Ramos (cell line): ENCODE measurements at regions not wholly inside any gene's neighbourhood (a gene's known extent, or its start where the extent isn't known, plus 50 kb on each side); places are given as distances from the start of the nearest gene placed in this dataset.

ENCODE experiments used
- in situ Hi-C: fragments of 300-500 bp; cut with MboI; formaldehyde crosslinking; loops from one replicate; pipeline ENCODE4 v1.14.3; 2022; ENCODE audit warnings: low sequenced_read_pairs; ENCODE audit not compliant: unreplicated experiment

DNA sequence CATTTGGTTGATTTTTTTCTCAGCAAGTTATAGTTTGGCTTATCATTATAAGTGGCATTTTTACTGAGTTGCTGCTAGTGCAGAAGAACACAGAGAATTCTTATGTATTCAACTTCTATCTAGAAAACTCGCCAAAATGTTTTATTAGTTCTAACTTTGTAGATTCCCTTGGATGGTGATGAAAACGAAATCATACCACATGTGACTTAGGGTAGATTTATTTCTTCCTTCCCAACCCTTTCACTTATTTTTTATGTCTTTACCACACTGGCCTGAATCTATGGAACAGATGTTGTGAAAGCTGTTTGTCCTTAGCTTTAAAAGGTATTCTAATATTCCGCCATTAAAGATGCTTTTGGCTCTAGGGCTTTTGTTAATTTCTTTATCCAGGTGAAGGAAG is 503.3 kb upstream of the CFAP20DC start:
- in situ Hi-C loops = loop anchor here (25.0 kb wide), 1 partner anchor 1834 kb away; no protein-coding TSS in a partner anchor

- in situ Hi-C loops = loop anchor here (25.0 kb wide), 1 partner anchor 1835 kb away; no protein-coding TSS in a partner anchor
These were observed 502.0 kb upstream of the CFAP20DC start for GRCh38 chr3:59551834-59552233.

- in situ Hi-C loops = loop anchor here (25.0 kb wide), 1 partner anchor 1837 kb away; no protein-coding TSS in a partner anchor
These were observed 500.1 kb upstream of the CFAP20DC start for GRCh38 chr3:59549962-59550361.

- in situ Hi-C loops = no loop called here
These were observed 498.0 kb upstream of the CFAP20DC start for GRCh38 chr3:59547874-59548273.

- in situ Hi-C loops = no loop called here
These were observed 496.7 kb upstream of the CFAP20DC start for GRCh38 chr3:59546522-59546921.

DNA sequence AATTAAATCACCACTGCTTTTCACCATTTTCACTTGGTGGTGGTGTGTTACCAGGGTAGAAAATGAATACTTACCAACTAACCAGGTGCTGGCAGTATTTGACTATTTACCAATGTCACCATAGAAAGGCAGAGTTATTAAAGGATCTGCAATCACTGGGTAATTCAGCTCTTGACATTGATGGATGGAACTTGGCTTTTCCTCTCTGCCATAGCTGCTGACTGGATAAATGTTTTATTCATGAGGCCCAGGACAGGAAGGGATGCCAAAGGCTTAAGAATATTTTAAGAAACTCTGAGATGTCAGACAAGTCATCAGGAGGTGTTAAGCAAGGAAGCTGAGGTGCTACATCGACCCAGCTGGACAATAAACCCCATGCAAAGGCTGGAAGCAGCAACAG is 495.5 kb upstream of the CFAP20DC start:
- in situ Hi-C loops = no loop called here

- in situ Hi-C loops = no loop called here
These were observed 492.5 kb upstream of the CFAP20DC start for GRCh38 chr3:59542276-59542675.

GRCh38 chr3:59540696-59541095 is 490.9 kb upstream of the CFAP20DC start:
- in situ Hi-C loops = no loop called here

DNA sequence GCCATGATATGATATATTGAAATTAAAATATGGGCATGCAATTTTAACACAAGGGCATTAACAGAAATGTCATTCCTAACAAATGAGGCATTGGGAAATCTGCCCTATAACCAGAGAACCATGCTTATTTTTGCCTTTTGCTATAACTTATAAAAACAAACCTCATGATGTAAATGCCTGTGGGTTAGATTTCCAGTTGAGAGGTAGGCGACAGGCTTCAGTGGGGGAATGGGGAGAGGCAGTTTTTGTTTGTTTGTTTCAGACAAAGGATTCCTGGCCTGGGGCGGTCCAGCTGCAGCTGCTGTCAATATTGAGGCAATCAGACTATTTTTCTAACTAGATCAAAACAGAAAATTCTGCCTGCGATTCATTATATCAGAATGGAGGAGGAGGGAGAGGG is 490.4 kb upstream of the CFAP20DC start:
- in situ Hi-C loops = no loop called here

- in situ Hi-C loops = no loop called here
These were observed 489.1 kb upstream of the CFAP20DC start for GRCh38 chr3:59538753-59539432.

DNA sequence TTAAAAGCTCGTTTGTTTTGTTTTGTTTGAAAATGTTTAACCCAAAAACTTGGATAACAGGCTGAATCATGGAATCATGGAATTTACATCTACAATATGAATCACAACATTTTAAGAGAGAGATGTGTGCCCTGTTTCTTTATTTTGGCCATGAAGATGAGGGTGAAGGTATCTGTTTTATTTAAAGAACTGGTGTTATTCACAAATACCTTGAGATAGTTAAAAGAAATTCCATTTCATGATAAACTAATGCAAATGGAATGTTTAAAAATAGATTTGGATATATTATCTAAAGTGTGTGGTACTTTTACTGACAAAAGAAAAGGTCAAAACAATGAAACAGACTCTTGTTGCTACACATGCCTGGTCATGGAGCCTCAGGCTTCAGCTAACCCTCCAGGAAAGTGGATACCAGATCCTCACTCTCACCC is 486.0 kb upstream of the CFAP20DC start:
- in situ Hi-C loops = no loop called here

- in situ Hi-C loops = no loop called here
These were observed 482.2 kb upstream of the CFAP20DC start for GRCh38 chr3:59531994-59532393.

DNA sequence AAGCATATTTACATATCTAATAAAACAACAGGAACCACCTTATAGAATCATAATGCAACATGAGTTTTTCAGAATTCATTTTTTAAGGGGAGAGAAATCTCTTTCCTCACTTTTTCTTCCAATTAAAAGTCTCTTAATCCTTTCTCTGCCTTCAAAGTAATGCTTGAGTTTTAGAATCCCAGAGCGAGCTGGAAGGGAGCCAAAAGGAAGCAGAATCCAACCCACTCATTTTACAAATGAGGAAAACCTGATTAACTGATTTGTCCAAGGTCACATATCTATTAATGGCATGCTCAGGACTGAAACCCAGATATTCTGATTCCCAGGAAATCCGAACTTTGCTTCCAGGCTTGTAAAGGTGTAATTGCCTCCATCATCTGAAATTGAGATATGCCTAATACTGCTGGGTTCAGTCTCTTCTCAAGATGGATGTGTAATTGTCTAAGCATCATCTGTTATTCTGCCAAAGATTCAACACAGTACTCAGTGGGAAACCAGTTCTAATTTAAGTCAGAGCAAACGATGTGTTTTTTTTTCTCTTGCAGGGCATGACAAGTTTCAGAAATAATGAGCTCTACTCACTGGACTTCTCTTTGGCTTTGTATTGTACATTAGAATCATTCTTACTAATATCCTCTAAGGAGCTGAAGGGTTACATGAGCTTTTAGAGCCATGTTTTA is 481.4 kb upstream of the CFAP20DC start:
- in situ Hi-C loops = no loop called here

DNA sequence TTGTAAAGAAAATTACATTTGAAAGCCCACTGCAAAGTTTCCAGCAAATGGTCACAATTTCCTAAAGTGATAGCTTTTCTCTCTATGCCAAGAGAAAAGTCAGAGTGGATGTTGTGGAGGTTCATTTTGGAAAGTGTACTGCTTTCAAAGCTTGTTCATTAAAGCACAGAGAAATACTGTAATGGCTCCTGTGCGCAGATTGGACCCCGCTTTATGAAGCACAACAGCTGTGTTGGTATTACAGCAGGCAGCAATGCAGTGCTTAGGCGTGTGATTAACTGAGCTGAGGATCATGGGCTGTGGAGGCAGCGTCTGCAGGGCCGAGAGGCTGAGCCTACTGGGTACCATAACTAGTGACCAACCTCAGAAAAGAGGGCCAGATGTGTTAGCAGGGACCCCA is 478.4 kb upstream of the CFAP20DC start:
- in situ Hi-C loops = no loop called here

DNA sequence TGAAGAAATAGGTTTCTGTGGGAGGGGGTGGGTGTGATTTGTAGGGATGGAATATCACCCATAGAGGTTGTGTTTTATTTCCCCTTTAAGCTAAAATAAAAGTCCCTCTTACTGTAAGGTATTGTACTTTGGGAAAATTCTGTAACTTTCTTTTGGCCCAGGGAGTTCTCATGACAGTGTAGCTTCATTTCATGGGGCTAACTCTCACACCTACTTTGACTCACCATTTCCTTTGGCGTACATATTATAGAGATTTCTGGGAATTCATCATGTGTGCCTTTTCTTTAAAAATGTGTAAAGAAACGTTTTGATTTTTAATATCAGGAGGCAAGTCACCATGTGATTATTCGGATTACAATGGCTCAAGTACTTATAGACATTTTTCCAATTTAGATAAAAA is 477.7 kb upstream of the CFAP20DC start:
- in situ Hi-C loops = no loop called here

DNA sequence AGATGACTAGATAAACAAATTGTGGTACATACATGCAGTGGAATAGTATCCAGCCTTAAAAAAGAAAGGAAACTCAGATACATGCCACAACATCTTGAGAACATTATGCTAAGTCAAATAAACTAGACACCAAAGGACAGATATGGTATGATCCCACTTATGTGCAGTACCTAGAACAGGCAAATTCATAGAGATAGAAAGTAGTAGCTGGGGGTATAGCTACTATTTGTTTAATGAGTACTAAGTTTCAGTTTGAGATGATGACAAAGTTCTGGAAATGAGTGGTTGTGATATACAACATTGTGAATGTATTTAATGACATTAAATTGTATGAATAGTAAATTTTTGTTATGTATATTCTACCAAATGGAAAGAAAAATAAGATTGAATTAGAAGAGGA is 477.2 kb upstream of the CFAP20DC start:
- in situ Hi-C loops = no loop called here

DNA sequence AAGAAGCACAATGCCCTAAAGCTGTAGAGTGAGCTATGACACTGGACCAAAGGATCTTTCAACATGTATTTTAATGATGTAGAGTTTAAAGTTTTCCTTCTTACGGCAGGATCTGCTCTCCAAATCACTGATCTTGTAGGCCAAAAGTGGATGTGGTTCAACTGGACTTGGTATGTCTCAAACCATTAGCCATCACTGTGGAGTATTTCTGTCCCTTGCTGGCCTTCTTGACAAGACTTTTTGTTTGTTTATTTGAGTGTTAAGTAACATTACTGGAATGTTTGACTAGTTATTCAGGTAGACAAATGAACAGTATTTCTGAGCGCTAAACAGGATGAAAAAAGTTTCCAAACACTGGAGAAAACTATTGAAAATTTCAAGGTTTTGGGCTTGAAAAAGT is 472.7 kb upstream of the CFAP20DC start:
- in situ Hi-C loops = no loop called here

- in situ Hi-C loops = no loop called here
These were observed 469.3 kb upstream of the CFAP20DC start for GRCh38 chr3:59519094-59519493.

DNA sequence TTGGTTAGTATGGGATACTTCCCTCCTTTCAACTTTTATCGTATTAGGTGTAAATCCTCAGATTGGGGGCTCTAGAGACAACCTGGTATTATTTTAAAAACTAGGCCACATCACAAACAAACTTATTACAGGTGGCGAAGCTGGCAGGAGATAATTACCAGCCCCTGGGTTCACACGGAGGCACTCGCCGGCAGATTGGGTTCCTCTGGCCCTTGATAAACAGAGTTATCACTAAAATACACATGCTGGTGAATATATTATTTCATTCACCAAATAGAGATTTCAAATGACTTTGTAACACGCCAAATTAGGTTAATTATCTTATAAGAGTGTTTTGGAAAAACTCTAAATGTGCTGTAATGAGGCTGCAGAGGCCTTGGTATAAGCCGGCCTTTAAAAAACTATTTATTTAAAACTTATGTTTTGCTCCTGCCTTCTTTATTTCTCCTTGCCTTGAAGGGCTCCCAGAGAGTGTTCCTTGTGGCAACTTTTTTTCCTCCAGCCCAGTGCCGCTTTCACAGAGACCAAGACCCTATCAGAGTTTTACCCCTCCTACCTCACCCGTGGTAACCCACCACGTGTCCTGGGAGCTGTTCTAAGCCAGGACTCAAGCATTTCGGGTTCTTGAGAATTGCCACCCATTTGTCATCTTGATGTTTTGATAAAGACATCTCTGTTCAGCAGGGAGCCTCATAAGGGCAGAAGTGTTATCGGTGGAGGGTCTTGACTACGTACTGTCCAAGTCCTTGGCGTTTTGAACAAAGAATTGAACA is 468.6 kb upstream of the CFAP20DC start:
- in situ Hi-C loops = no loop called here

DNA sequence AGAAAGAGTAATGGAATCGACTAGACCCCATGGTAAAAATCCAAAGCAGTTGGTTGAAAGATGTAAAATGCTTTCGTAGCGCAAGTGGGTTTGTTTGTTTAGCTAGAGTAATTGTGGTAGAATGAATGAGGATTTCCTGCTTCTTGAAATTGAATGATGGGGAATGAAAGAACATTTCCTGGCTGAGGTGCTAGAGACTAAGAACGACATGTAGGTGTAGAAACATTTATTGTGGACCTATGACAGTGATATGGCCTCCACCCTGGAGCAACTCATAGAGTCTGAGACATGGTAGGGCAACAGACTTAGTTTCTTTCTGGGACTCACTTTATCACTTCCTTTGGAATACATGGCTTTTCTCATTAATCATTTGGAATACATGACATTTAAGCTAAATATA is 467.6 kb upstream of the CFAP20DC start:
- in situ Hi-C loops = no loop called here

GRCh38 chr3:59515966-59516365 is 466.1 kb upstream of the CFAP20DC start:
- in situ Hi-C loops = no loop called here
